ENCODE measurements at regions not wholly inside any gene's neighbourhood (a gene's known extent, or its start where the extent isn't known, plus 50 kb on each side); places are given as distances from the start of the nearest gene placed in this dataset.

DNA sequence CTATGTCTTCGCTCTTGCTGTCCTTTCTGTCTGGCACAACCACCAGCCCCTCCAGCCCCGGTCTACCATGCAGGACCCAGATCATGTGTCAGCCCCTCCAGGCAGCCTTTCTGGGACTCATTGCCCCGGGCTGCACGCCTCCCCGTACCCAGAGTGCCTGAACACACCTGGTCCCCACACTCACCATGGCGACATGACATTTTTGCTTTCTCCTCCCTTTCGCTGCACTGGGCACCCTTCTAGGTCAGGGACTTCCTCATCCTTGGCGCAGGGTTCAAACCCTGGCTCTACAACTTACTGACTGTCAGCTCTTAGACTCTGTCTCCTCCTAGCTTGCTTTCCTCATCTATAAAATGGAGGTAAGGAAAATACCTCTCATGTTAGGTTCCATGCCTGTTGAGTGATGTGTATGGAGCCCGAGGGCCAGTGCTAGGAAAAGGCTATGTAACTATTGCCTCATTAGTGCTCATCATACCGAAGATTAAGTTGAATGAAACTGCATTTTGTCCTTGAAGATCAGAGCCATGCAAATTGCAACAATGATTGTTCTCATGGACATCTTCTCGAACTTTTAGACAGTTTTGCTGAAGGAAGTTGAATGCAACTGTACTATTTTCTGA lies 49.7 kb upstream of the TIAM2 start:
- TF ChIP-seq, protein P1, sequence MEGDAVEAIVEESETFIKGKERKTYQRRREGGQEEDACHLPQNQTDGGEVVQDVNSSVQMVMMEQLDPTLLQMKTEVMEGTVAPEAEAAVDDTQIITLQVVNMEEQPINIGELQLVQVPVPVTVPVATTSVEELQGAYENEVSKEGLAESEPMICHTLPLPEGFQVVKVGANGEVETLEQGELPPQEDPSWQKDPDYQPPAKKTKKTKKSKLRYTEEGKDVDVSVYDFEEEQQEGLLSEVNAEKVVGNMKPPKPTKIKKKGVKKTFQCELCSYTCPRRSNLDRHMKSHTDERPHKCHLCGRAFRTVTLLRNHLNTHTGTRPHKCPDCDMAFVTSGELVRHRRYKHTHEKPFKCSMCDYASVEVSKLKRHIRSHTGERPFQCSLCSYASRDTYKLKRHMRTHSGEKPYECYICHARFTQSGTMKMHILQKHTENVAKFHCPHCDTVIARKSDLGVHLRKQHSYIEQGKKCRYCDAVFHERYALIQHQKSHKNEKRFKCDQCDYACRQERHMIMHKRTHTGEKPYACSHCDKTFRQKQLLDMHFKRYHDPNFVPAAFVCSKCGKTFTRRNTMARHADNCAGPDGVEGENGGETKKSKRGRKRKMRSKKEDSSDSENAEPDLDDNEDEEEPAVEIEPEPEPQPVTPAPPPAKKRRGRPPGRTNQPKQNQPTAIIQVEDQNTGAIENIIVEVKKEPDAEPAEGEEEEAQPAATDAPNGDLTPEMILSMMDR (IDR thresholded peaks at IDR 0.05), result no peak
- no peak for TF ChIP-seq POLR2A (IDR thresholded peaks at IDR 0.05)

All from uterus (tissue), 2 donors.